ENCODE measurements at regions not wholly inside any gene's neighbourhood (a gene's known extent, or its start where the extent isn't known, plus 50 kb on each side); places are given as distances from the start of the nearest gene placed in this dataset.

GRCh38 chr4:111652986-111653385 lies 492.3 kb upstream of the FAM241A start:
- TF ChIP-seq POLR2A (IDR thresholded peaks at IDR 0.05) (no peak), CTCF (IDR thresholded peaks at IDR 0.05) (no peak), EP300 (IDR thresholded peaks at IDR 0.05) (no peak), POLR2AphosphoS5 (IDR thresholded peaks at IDR 0.05) (no peak)

Data from suprapubic skin (tissue), 4 donors.